Femur (tissue), 1 donor: ENCODE measurements at regions not wholly inside any gene's neighbourhood (a gene's known extent, or its start where the extent isn't known, plus 50 kb on each side); places are given as distances from the start of the nearest gene placed in this dataset.

ENCODE experiments used
- DNase-seq: peaks from one replicate; pipeline ENCODE4 v3.0.0-alpha.2; 2017

DNA sequence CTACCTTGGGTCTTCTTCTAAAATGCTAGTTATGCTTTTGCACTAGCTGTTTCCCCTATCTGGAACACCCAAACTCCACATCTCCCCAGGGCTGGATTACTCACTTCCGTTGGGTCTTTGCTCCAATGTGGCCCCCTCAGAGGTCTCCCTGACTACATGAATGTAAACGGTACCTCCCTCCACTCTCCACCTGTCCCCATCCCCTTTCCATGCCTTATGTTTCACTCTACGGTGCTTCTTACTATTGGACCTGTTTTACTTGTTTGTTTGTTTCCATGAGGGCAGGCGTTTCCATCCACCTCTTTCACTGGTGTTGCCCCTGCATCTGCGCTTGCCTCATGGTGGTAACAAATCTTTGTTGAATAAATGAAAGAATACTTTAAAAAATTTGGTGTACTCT, 256.4 kb downstream of the SNAPC1 start:
- DNase-seq, result no peak

DNA sequence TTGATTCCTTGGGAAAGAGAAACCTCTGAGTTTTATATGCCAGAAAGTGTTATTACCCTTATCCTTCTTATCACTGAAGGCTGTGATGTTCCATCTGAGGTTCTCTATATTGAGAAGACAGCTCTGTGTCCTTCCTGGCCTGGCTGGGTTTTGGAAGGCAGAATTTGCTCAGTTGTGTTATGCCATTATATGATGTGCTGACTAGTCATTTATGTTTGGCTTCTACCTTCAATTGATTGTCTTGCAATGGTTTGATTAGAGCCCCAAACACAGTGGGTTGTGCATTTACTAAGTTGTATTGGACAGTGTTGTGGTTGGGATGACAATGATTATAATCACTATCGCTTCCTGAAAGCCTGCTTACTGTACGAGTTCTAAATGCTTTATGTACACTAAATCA, 265.7 kb downstream of the SNAPC1 start:
- no peak for DNase-seq

DNA sequence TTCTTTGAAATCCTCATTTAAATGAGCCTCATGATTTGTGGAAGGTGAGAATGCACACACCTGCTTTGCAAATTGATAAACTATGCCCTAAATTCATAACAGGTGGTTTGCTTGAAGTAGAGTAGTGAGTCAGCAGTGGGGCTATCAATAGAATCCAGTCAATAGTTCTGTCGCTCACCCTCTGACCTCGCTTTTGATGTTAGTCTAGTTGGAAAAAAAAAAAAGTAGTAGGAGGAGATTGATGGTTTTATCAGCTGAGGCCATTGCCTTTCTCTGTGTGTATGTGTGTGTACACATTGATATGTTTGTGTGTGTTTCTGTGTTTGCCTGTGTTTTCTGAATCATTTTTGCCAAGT, 267.3 kb downstream of the SNAPC1 start:
- DNase-seq, result no peak

DNA sequence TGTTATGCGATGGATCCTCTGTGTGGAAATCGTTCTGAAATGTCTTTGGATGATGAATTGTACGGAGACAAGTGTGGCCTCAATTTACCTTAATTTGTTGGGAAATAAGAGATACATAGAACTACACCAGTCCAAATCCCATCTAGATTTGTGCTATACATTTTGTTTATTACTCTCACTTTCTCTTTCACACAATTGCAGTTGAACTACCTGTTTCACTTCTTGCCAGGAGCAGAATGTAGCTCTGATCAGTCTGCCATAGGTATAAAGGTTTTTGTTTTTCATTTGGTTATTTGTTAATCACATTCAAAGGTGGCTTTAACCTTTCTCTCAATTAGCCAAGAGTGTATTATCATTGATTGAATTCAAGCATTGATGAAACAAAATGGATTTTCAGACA, 268.2 kb downstream of the SNAPC1 start:
- DNase-seq, result no peak

DNA sequence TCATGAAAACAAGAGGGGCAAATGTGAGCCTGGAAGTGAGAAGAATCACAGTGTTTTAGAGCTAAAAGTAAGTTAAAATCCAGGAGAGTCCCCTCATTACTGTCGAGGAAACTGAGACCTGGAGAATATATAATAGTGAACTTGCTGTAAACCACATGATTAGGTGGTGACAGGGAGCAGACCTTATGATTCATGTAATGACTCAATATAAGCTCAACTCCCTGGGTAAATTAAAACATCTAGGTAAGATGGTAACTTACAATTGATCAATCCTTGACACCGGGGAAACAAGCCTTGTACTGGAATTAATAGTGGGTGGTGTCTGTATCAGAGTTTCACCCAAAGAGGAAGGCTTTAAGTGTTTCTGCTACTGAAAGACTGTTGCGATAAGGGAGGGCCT, 269.3 kb downstream of the SNAPC1 start:
- DNase-seq, result no peak

DNA sequence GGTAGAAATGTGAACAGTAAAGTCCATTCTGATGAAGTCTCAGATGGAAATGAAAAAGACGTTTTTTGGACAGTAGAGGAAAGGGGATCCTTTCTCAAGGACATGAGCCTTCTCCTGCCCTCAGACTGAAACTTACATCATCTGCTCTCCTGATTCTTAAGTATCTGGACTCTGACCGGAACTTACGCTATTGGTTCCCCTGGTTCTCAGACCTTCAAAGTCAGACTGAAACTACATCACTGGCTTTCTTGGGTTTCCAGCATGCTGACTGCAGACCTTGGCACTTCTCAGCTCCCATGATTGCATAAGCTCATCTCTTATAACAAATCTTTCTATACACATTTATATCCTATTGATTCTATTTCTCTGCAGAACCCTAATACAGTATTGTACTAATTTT, 291.0 kb downstream of the SNAPC1 start:
- no peak for DNase-seq

DNA sequence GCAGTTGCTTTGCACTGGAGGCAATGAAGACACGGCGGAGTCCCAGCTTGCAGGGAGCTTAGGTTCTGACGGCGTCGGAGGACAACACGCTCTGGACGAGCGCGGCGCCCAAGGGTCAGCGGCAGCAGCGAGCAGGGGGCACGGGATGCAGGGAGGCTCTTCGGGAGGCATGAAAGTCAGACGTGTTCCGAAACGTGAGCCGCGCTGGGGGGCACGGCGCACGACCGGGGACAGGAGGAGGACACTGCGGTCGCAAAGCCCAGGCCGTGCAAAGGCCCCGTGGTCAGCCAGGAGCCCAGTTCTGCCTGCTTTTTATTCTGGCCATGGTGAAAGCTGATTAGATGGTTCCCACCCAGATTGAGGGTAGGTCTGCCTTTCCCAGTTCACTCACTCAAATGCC, 294.6 kb downstream of the SNAPC1 start:
- no peak for DNase-seq

DNA sequence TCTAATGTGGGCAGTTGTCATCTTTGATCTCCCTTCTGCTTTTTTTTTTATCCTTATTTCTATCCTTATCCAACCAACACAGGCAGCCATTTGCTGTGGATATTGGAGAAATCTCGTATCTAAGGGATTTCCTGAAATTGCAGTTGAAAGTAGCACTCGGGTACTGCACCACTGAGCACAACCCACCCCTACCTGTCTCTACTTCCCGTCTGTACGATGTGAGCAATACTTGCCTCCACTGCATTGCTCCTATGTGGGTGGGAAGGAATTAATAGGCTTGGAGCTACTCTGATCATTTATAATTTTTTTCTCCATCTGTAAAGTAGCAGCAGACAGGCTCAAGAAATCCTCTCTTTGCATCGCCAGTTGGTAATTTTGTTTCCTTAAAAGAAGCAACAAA, 300.4 kb downstream of the SNAPC1 start:
- no peak for DNase-seq

DNA sequence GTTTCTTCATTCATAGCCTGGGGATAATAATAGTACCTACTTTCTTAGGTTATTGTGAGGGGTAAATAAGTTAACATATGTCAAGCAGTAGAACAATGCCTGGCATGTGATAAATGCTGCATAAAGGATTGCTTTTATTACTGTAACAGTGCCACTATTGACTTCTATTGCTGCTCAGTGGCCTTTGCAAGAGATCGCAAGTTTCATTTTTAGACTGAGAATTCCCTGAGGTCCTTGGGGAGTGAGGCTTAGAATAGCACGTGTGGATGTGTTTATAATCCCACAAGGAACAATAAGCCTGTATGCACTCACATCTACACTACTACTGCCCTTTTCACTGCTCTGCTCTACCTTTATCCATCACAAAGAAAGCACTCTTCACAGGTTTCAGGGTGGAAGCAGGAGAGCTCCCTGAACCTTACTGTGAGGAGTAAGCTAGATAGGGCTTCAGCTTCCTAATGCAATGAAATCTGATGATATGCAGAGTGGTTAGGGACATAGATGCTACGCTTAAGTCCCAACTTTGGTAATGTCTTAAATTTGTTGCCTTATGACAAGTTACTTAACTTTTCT, 302.6 kb downstream of the SNAPC1 start:
- DNase-seq, result no peak

DNA sequence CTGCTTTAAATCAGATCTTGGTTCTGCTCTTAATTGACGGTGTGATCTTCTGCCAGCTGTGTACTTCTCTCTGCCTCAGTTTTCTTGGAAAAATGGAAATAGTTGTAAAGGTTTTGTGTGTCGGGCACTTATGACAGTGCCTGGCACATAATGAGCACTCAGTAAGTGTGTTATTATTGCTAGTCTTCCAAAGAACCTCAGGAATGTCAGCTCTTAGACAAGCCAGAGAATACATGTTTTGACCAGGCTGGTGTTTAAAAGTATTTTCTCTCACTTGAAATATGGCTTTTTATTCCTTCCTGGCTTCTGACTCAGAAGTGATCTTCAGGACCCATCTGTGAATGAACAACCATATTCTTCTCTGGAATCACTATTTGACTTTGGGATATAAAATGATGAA, 304.1 kb downstream of the SNAPC1 start:
- DNase-seq, result no peak

DNA sequence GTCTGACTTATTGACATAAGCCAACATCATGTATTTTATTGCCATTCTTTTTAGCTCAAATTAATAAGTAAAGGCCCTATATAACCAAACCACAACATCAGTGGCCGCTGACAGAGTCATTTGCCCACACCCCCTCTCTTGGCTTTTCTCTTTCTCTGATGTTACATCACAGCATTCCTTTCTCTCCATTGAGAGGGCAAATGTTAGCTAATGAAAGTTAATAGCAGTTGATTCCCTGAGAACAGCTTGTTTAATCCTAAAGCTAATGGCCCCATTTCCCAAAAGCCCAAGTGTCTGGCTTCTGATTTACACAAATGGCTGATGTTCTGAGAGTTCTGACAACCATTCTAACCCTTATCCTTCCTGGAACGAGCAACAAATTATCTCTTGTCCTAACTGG, 308.8 kb downstream of the SNAPC1 start:
- DNase-seq, result no peak

DNA sequence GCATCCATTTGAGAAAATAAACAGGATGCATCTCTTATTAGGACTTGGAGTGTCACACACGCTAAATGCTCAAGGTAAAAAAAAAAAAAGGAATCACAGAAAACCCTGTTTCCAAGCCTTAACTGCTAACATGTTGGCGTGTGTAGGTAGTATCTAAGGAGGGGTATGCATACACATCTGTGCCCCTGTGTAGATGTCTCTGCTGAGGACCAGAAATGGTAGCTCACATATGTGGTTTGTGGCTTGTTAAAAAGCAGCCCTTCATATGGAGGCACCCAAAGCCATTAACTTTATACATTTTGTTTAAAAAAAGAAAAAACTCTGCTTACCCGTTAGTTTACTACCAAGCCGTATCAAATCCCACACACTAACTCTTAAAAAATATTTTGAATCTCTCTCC, 314.1 kb downstream of the SNAPC1 start:
- no peak for DNase-seq

DNA sequence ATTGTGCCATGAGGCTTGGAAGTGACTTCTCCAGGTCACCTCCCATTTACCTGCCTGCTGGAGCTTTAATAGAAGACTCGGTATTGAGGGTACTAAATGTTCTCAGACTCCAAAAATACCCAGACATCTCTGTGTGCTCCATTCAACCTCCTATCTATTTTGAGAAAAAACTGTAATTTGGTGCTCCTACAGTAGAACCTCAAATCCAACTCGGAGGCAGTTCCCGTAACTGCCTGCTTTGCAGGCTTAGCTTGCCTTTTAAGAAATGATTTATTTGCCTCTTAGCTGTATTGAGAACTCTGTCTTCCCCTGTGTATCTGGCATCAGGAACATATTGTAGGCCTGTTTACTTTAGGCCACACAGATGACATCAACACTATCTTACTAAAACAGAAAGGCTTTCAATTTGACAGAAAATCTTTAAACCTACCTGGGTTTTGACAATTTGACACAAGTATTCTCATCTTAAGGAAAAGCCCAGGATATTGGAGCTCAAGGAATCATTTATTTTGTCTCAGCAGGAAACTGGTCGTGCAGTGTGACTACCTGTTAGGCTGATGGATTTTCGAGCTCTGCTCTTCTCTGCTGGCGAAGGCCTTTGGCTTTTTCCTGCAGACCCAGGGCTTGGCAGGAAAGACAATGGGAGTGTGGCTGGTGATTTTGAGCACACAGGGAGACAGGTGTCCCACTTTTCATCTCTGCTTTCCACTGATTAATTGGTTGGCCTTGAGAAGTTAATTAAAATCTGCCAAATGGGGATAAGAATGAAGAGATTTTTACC, 314.8 kb downstream of the SNAPC1 start:
- no peak for DNase-seq

DNA sequence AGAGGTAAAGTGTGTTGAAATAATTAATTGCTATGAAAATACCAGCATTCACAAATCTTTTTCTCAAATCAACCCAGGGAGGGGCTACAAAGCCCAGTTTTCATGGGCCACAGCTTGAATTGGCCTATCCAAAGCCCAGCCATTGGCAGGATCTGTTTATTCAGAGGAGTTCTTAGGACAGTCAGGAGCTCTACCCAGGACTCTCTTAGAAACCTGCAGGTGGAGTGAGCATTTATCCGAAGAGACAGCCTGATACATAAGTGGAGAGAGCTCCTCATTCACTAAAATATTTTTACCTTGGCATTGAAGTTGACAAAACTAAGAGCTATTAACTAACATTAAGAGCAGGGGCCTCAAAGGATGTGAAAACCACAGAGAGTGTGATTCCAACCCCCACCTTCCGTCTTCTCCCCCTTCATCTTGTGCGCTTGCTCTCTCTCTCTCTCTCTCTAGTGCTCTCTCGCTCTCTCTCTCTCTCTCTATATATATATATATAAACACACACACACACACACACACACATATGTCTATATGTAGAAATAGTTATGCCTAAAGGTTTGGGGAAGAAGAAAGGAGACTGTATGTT, 315.5 kb downstream of the SNAPC1 start:
- no peak for DNase-seq

DNA sequence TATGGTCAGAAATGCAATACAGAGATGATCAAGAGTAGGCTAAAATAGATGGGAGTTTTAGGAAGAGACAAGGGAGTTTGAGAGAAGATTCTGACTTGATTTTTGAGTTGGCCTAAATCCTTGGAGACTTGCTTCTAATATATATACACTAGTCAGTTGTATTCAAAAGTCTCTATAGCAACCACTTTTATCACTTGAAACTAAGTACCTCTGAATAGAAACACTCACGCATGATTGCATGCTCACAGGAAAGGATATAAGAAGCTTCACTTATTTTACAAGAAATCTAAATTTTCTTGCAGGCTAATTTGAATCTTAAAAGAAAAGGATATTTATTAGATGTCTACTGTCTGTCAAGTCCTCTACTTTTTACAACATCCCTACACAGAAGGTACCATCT, 316.8 kb downstream of the SNAPC1 start:
- no peak for DNase-seq

DNA sequence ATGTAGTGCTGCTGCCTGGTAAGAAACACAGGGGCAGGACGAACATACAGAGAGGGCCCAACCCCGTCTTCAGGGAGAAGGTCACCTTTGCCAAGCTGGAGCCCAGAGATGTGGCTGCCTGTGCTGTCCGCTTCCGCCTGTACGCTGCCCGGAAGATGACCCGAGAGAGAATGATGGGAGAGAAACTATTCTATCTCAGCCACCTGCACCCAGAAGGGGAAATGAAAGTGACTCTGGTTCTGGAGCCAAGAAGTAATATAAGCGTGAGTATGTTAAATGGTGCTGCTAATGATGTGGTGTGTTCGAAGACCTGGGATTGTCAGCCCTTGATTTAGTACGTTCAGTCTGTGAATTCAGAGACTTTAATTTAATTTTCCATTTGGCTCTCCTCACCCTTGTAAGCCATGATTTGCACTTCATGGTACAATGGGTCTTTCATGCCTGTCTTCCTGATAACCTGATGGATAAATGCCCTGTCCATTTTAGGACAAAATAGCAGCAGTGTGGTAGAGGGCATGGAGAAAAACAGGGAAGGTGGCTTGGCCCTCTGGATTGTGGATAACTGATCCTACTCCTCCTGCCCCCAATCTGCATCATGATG, 318.9 kb downstream of the SNAPC1 start:
- DNase-seq, result no peak

DNA sequence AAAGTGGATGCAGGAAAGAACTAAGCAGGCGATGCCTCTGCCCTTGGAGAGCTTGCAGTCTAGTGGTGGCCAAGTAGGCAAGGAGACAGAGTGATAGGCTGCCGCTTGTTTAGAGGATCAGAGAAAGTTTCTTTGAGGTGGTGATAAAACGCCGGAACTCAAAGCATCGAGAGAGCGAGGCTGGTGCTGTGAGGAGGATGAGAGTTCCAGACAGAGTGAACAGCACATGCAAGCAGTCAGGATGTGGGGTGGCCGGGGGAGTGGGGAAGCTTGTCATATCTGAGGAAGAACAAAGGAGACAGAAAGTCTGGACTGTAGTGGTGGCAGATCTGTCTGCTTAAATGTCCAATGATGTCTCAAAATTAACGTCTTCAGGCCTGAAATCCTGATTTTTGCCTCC, 319.7 kb downstream of the SNAPC1 start:
- DNase-seq, result no peak

DNA sequence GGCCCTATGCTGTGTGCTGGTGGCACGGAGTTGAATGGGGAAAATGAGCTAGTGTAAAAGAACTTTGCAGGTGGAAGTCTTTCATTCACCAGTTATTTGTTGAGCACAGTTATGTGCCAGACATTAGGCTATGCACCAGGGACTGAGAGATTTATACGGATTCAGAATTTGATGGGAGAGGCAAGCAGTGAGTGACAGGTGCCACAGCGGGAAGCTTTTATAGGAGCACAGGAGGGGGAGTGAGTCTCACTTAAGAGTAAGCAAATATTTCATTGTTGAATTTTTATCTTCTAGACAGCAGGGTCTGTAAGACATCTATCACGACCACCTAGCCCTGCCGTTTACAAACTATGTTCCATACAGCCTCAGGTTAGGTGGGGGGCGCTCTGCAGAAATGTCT, 320.6 kb downstream of the SNAPC1 start:
- DNase-seq, result no peak

DNA sequence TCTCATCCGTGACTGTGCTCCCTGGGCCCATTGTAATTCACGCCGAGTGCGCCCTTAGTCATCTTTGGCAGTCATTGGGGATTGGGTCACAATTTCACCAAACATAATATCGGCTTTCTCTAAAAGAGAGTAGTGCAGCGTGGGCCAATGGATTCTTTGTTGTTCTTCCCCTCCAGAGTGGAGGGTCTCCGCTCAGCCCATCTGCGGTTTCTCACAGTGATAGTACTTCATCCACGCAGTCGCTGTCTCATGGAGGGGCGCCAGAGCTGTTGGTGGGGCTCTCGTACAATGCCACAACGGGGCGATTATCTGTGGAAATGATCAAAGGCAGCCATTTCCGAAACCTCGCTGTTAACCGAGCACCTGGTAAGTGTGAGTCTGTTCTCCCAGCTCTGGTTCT, 321.8 kb downstream of the SNAPC1 start:
- no peak for DNase-seq

DNA sequence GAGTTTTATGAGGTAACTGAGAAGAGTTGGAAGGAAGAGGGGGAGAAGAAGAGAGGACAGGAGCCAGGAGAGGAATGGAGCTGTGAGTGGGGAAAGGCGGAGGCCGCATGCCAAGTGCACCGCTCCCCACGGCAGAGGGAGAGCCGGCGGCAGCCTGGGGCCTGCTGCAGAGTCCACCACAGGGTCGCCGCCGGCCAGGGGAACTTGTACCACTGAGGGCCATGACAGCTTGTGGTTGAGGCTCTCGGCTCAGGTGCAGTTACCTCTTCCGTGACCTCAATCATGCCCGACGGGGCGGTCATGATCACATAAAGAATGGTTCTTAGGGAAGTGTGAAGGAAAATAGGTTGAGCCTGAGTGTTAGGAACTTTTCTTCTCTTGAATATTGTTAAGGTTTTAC, 325.0 kb downstream of the SNAPC1 start:
- no peak for DNase-seq

DNA sequence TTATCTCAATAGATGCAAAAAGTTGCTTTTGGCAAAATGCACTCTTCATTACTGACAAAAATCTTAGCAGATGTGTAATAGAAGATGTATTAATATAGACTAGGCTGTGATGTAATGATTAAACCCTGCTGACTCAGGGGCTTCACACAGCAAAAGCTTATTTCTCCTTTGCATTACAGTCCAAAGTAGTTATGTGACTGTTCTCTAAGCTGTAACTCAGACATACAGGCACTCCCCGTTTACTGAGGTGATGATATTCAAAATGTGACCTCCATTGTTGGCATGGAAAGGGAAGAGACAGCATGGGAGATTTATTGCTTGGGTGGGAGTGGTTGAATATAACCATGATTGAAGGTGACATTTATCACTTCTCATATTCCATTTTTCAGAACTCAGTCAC, 331.5 kb downstream of the SNAPC1 start:
- DNase-seq, result no peak

DNA sequence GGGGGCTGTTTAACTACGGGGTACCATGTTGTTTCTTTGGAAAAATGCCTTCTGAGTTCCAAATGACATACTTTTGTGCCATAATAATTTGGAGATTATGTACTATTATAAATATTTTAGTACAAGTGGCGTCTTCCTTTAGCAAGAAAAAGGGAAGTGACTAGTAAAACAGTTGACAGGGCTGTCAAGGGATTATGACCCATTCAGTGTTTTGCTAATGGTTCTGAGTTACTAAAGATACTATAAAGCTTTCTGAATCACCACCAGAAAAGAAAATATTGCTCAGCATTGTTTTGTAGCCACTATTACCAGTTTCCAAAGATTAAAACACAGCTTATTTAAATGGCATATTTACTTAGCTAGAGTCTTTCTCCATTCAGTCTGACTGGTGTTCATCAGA, 334.9 kb downstream of the SNAPC1 start:
- no peak for DNase-seq

DNA sequence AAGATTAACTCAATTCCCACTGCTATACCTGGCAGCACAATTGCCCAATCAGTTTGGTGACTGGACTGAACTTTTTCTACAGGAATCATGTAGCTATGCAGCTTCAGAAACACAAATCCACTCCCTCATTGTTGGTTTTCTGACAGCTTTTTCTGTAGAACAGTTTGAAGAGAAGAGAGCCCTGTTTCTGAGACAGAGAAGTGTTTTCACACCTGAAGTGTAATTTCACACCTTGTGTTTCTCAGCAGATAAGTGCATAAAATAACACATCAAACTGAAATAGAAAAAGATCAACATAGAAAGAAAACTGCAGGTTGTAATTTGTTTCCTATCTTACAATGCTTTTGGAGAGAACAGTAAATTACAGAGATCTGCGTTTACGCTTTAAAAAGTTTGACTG, 335.6 kb downstream of the SNAPC1 start:
- no peak for DNase-seq

DNA sequence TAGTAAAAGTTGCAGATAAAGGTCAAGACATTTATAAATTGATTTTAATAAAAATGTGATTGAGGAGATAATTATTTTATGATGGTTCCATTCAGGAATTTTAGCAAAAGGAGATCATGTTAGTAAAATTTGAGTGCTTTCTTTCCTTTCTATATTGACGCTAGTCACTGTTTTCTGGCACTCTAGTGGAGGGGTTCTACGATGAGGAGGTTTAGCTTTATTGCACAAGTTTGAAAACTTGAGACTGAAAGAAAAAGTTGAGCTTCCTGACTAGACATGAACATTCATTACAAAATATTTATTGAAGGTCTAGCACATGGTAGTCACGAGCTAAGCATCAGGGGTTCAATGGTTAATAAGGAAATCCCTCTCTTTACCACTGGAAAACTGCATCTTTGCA, 336.1 kb downstream of the SNAPC1 start:
- no peak for DNase-seq
